ENCODE measurements at regions not wholly inside any gene's neighbourhood (a gene's known extent, or its start where the extent isn't known, plus 50 kb on each side); places are given as distances from the start of the nearest gene placed in this dataset.

DNA sequence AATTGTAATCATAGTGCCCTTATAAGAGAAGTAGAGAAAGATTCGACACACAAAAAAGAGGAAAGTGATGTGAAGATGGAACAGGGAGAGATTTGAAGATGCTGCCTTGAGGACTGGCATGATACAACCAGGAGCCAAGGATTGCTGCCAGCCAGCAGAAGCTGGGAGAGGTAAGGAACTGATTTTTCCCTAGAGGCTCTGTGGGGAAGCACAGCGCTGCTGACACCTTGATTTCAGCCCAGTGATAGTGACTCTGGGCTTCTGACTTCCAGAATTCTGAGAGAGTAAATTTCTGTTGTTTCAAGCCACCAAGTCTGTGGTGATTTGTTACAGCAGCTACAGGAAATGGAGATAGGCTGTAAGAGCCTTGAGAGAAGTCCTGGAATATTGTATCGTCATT lies 98.2 kb downstream of the RAB11FIP2 start:
- TF ChIP-seq KDM4A (IDR thresholded peaks at IDR 0.05; ENCODE audit: low read depth, low read length, severe bottlenecking) (no peak), RAD21 (IDR thresholded peaks at IDR 0.05 in 1 of 2, conservative IDR thresholded peaks at IDR 0.05 in 1 of 2; ENCODE audit: low read depth in 2 of 2, low read length in 2 of 2) (peak; percentile 12 to 47; a peak in 2 of 4 replicates)
- TF ChIP-seq, protein P1, sequence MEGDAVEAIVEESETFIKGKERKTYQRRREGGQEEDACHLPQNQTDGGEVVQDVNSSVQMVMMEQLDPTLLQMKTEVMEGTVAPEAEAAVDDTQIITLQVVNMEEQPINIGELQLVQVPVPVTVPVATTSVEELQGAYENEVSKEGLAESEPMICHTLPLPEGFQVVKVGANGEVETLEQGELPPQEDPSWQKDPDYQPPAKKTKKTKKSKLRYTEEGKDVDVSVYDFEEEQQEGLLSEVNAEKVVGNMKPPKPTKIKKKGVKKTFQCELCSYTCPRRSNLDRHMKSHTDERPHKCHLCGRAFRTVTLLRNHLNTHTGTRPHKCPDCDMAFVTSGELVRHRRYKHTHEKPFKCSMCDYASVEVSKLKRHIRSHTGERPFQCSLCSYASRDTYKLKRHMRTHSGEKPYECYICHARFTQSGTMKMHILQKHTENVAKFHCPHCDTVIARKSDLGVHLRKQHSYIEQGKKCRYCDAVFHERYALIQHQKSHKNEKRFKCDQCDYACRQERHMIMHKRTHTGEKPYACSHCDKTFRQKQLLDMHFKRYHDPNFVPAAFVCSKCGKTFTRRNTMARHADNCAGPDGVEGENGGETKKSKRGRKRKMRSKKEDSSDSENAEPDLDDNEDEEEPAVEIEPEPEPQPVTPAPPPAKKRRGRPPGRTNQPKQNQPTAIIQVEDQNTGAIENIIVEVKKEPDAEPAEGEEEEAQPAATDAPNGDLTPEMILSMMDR (IDR thresholded peaks at IDR 0.05; ENCODE audit: control extremely low read depth in 1 of 3, insufficient read depth in 1 of 3, low read depth in 1 of 3, low read length in 3 of 3), result peak; percentile 11 to 46 (median 30); a peak in 3 of 4 replicates
- Histone ChIP-seq H3K23ac (ENCODE audit: insufficient read length) (no peak overlapping the region), H4K20me1 (replicated peaks in 1 of 2; ENCODE audit: control insufficient read depth in 1 of 2, insufficient read depth in 2 of 2, low read length in 2 of 2) (peaks cover 0 to 2% of the 10 kb centered on the region in 2 experiments), H2BK120ac (replicated peaks; ENCODE audit: low read depth, low read length) (no peak overlapping the region), H3K27me3 (replicated peaks in 1 of 4; ENCODE audit: control insufficient read depth in 3 of 4, extremely low read depth in 1 of 4, insufficient read depth in 3 of 4, low read length in 3 of 4) (no peaks in the 10 kb centered on the region), H3K79me2 (ENCODE audit: control insufficient read depth in 1 of 2, insufficient read depth in 2 of 2, low read length in 2 of 2) (no peaks in the 10 kb centered on the region), H3K23me2 (ENCODE audit: low read depth, low read length) (no peaks in the 10 kb centered on the region), H2AFZ (ENCODE audit: low read length) (no peak overlapping the region), H4K8ac (ENCODE audit: extremely low read depth, insufficient read depth, low read length) (no peak overlapping the region; the same call in 1 of the 2 replicates), H3K18ac (ENCODE audit: extremely low read depth, low read length) (no peak overlapping the region), H4K91ac (replicated peaks; ENCODE audit: insufficient read length, low read length) (no peak overlapping the region), H3K4me1 (replicated peaks in 1 of 4; ENCODE audit: control insufficient read depth in 3 of 4, insufficient read depth in 4 of 4, low read length in 3 of 4) (no peaks in the 10 kb centered on the region), H3K9ac (replicated peaks in 1 of 4; ENCODE audit: extremely low read depth in 1 of 4, low read depth in 3 of 4, low read length in 3 of 4) (no peak overlapping the region), H3K14ac (ENCODE audit: insufficient read length) (no peak overlapping the region), H3K27ac (ENCODE audit: low read depth, low read length) (no peak overlapping the region), H2BK15ac (ENCODE audit: low read length) (no peak overlapping the region), H3K4me3 (ENCODE audit: extremely low read depth in 1 of 4, insufficient read depth in 2 of 4, low read depth in 3 of 4, low read length in 4 of 4) (no peak overlapping the region), H2BK20ac (ENCODE audit: low read length) (no peak overlapping the region), H2AK5ac (ENCODE audit: low read depth, low read length) (no peak overlapping the region), H3K56ac (replicated peaks; ENCODE audit: insufficient read length, low read depth, low read length) (no peak overlapping the region), H3K4me2 (ENCODE audit: insufficient read depth in 1 of 2, low read depth in 2 of 2, low read length in 2 of 2) (no peak overlapping the region), H2BK5ac (ENCODE audit: low read depth, low read length) (no peak overlapping the region), H3K9me3 (ENCODE audit: insufficient read depth in 2 of 2, low read depth in 1 of 2, low read length in 1 of 2) (peaks cover 0 to 3% of the 10 kb centered on the region in 2 experiments; a peak in 1 of 4 replicates), H4K5ac (ENCODE audit: insufficient read length, low read depth, low read length) (no peak overlapping the region), H2BK12ac (ENCODE audit: low read depth, low read length) (no peak overlapping the region), H3K79me1 (ENCODE audit: low read depth, low read length) (no peaks in the 10 kb centered on the region), H3K4ac (replicated peaks; ENCODE audit: insufficient read length, low read depth, low read length) (no peak overlapping the region), H3K36me3 (ENCODE audit: control insufficient read depth in 2 of 4, insufficient read depth in 4 of 4, low read length in 3 of 4) (no peaks in the 10 kb centered on the region)
- 86% methylated on average over 3 of the region's 3 CpGs; no CpG with 5 or more reads in 1 of the 2 experiments for WGBS, 2 experiments (ENCODE audit: extremely low coverage in 1 of 2, insufficient coverage in 1 of 2, insufficient read length in 1 of 2, insufficient replicate concordance in 2 of 2, low coverage in 1 of 2, low lambda C conversion rate in 2 of 2, missing lambda C conversion rate in 1 of 2)
- ChIA-PET CTCF (ENCODE audit: partially characterized antibody) (interaction anchor here (0.5 to 1.6 kb wide), 8 partner anchors 9 to 387 kb away, joined by 3 to 5 read pairs (median 3); no protein-coding TSS in a partner anchor), POLR2A (ENCODE audit: partially characterized antibody) (no interaction called here)
- FAIRE-seq, result no peak
- no peak for DNase-seq (ENCODE audit: low read depth in 1 of 2, low spot score in 2 of 2)

Data from H1 (cell line).